Hematopoietic multipotent progenitor cell treated with erythropoietin and hydrocortisone succinate and interleukin-3 and kit ligand, for 4 days (in vitro differentiated cells): ENCODE measurements at regions not wholly inside any gene's neighbourhood (a gene's known extent, or its start where the extent isn't known, plus 50 kb on each side); places are given as distances from the start of the nearest gene placed in this dataset.
"Not testable (repeated sequence)": the region's sequence is repeated elsewhere in the genome, so short reads cannot be mapped to it uniquely, and the experiment has no call there.

Experiments used
- DNase-seq: peaks from one replicate; pipeline ENCODE4 v3.0.0-alpha.2; 2015

- not testable (repeated sequence) for DNase-seq
Measured at GRCh38 chr12:9407425-9407748, 199.2 kb upstream of the PZP start.

DNA sequence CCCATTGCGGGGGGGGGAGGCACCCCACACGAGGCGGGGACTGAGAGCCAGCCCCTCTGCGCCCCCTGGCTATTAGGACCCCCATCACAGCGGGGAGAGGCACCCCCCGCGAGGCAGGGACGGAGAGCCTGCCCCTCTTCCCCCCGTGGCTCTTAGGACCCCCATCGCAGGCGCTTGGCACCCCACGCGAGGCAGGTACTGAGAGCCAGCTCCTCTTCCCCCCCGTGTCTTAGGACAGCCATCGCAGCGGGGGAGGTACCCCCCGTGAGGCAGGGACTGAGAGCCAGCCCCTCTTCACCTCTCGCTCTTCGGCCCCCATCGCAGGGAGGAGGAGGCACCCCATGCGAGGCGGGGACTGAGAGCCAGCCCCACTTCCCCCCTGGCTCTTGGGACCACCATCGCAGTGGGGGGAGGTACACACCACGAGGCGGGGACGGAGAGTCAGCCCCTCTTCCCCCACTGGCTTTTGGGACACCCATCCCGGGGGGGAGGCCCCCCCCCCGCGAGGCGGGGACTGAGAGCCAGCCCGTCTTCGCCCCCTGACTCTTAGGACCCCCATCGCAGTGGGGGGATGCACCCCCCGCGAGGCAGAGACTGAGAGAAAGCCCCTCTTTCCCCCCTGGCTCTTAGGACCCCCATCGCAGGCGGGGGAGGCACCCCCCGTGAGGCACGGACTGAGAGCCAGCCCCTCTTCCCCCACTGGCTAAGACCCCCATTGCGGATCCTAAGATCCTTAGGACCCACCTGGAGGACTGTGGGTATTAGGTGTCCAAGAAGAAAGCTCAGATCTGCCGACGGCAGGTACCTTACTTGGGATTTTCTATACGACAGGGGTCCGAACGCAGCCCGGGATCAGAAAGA, 198.6 kb upstream of the PZP start:
- no peak for DNase-seq

DNA sequence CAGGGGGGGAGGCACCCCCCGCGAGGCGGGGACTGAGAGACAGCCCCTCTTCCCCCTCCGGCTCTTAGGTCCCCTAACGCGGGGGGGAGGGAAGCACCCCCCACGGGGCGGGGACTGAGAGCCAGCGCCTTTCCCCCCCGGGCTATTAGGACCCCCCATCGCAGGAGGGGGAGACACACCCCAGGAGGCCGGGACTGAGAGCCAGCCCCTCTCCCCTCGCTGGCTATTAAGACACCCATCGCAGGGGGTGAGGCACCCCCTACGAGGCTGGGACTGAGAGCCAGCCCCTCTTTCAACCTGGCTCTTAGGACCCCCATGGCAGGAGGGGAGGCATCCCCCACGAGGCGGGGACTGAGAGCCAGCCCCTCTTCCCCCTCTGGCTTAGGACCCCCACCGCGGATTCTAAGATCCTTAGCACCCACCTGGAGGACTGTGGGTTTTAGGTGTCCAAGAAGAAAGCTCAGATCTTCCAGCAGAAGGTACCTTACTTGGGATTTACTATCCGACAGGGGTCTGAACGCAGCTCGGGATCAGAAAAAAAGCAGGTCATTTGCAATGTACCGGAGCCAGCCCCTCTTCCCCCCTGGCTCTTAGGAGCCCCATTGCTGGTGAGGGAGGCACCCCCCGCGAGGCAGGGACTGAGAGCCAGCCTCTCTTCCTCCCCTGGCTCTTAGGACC, 197.8 kb upstream of the PZP start:
- DNase-seq: no peak

DNA sequence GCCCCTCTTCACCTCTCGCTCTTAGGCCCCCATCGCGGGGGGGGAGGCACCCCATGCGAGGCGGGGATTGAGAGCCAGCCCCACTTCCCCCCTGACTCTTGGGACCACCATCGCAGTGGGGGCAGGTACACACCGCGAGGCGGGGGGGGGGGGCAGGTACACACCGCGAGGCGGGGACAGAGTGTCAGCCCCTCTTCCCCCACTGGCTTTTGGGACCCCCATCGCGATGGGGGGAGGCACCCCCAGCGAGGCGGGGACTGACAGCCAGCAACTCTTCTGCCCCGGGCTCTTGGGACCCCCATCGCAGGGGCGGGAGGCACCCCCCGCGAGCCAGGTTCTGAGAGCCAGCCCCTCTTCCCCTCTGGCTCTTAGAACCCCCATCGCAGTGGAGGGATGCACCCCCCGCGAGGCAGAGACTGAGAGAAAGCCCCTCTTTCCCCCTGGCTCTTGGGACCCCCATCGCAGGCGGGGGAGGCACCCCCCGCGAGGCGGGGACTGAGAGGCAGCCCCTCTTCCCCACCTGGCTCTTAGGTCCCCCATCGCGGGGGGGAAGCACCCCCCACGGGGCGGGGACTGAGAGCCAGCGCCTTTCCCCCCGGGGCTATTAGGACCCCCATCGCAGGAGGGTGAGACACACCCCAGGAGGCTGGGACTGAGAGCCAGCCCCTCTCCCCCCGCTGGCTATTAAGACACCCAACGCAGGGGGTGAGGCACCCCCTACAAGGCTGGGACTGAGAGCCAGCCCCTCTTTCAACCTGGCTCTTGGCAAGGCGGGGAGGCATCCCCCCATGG, 196.5 kb upstream of the PZP start:
- DNase-seq: no peak

GRCh38 chr12:9404031-9404430, 195.8 kb upstream of the PZP start:
- DNase-seq: no peak

DNA sequence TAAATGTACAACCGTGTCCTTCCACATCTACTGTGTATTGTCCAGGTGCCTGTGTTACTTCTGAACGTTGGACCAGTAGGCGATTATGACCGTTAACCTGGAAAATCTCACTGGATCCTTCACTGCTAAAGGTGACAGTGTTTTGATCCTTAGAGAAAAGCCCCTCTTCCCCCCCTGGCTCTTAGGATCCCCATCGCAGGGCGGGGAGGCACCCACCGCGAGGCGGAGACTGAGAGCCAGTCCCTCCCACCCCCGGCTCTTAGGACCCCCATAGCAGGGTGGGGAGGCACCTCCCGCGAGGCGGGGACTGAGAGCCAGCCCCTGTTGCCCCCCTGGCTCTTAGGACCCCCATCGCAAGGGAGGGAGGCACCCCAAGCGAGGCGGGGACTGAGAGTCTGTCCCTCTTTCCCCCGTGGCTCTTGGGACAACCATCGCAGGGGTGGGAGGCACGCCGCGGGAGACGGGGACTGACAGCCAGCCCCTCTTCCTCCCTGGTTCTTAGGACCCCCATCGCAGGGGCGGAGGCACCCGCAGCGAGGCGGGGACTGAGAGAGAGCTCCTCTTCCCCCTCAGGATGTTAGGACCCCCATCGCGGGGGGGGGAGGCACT, 194.3 kb upstream of the PZP start:
- DNase-seq: not testable (repeated sequence)

DNA sequence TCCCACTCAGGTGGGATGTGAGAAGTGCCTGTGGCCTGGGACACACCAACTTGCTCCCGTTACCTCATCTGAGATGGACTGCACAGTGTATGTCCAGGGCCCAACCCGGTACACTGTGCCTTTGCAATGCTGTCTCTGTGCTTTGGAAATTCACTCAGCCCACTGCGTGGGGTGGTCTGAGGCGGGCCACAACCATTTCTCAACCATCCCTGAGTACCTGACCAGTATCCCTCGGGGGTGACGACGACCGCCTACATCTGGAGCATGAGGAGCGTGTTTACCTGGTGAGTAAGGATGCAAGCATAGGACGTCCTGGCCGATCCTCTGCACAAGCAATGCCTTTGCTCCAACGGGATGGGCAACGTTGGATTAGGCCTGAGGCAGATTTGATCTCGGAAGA, 188.2 kb upstream of the PZP start:
- DNase-seq: not testable (repeated sequence)

- not testable (repeated sequence) for DNase-seq
Measured at GRCh38 chr12:9395220-9395619, 187.0 kb upstream of the PZP start.

GRCh38 chr12:9392842-9393241, 184.6 kb upstream of the PZP start:
- no peak for DNase-seq

- no peak for DNase-seq
Measured at GRCh38 chr12:9391815-9392214, 183.6 kb upstream of the PZP start.

DNA sequence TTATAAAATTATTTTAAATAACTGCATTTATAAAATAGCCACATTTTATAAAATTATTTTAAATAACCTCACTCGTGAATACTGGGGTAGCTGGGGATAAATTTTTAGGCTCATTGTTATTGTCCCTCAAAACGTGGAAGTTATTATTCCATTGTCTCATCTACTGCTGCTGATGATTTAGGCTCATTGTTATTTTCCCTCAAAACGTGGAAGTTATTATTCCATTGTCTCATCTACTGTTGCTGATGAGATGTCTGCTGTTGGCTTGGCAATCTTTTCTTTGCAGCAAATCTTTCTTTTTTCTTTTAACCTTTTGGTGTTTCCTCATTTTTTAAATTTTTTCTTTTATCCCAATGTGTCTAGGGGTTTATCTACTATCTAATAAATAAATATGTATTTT, 182.6 kb upstream of the PZP start:
- no peak for DNase-seq

GRCh38 chr12:9389796-9390195, 181.6 kb upstream of the PZP start:
- DNase-seq: peak; percentile 27

DNA sequence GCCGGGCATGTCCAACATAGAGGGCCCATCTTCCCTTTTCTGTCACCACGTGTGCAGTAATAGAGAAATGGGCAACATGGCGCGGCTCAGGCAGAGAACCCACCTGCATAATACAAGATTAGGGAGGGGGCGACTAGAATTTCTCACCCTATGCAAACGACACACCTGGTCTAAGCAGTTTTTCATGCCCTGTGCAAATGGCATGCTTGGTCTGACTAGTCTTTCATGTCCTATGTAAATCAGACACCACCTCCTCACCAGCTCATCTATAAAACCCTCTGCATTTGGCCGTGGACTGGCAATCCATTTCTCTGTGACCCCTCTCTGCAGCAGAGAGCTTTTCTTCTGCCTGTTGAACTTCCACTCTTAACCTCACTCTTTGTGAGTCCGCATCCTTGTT, 180.2 kb upstream of the PZP start:
- DNase-seq: no peak

DNA sequence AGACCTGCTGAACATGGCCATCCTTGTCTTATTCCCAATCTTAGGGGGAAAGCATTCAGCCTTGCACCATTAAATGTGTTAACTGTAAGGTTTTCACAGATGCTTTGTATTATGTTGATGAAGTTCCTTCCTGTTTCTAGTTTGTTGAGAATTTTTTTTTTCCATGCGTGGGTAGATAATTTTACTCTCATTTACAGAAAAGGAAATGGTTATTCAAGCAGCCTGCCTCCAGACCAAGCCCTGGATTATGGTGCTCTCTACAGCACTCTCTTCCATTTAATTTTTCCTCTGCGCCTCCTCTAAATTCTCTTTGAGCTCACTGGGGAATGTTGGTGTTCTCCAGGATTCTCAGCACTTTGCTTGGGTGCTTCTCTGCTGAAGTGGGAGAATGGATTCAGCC, 179.3 kb upstream of the PZP start:
- peak; percentile 36 for DNase-seq

GRCh38 chr12:9383585-9383984, 175.4 kb upstream of the PZP start:
- DNase-seq: no peak

DNA sequence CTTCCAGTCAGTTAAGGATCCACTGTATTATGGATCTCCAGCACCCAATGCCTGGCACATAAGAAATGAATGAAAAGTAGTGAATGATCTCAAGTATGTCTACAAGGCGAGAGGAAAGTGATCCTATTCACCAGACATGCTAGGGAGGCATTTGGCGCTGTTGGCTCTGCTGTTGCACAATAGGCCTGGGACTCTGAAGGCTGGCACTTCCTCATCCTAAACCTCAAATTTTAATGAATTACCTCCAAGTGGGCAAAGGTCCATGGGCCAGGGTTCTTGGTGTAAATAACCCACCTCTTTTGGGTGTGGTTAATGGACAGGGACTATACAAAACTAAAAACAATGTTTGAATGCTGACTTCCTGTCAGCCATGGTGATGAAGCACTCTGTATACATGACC, 173.4 kb upstream of the PZP start:
- DNase-seq: peak; percentile 69

DNA sequence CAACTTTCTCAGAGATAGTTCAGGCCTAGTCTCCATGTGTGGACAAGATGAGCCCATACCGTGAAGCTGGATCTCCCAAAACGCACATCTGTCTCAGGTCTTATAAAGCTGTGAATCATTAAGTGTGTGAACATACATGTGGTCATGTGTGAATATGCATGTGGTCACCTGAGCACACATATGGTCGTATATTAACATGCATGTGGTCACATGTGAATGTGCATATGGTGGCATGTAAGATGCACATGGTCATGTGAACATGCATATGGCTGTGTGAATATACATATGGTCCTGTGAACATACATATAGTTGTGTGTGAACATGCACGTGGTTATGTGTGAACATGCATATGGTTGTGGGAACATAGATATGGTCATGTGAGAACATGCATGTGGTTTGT, 172.5 kb upstream of the PZP start:
- DNase-seq: no peak

DNA sequence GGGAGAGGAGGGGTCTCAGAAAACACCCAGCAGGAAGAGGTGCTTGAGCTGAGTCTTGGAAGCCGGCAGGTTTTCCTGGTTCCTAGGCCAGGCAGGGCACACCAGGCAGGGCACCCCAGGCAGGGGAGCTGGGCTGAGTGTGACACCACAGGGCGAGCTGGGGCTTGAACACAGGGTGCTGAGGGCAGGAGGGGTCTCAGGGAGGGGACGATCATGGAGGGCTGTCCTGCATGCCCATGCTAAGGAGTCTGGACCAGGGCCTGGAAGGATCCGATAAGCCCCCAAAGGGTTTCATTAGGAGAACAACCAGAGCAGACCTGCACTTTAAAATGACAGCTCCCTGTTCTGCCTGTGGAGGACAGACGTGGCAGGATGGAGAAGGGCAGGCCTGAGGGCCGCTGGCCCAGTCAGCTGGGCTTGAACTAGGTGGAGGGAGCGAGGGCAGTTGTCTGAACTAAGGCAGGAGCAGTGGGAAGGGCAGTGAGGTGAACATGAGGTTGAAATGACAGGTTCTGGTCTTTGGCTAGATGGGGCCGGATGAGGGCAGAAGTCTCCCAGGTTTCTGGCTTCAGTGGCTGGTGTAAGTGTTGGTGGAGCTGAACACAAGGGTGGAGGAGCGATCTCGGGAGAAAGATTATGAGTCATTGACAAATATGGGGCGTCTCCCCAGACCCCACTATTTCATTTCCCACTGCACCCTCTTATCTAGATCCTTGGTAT, 171.0 kb upstream of the PZP start:
- no peak for DNase-seq

DNA sequence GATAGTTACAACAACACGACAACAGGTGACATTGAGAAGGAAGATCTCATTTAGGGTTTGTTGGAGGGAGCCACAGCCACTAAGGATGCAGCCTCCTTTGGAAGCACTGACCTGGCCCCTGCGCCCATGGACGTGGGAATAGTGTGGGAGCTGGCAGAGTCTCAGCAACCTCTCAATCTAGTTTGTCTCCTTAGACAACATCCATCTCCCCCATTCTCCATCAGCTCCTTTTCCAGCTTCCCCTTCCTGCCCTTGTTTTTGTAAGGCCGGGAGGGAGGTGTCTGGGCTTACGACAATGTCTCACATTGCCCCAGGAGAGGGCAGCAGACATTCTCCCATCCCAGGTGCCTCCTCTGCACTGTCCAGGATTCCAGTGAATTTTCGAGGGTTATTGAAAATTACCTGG, 170.2 kb upstream of the PZP start:
- peak; percentile 33 for DNase-seq

DNA sequence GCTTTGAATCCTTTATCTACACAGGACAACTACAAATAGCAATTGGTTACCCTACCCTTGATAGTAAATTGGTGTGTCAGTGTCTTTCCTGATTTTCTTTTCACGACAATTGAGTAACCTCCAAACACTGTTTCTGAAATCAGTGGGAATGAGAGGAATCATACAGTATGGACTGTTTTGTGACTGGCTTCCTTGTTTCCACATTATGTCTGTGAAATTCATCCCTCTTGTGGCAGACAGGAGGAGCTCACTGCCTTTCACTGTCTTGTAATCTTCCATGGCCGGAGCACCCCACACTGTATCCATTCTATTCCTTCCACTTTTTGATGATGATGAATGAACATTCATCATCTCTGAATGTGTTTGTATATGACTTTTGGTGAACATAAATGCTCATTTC, 164.0 kb upstream of the PZP start:
- DNase-seq: peak; percentile 46

- DNase-seq: no peak
Measured at GRCh38 chr12:9367828-9368227, 159.6 kb upstream of the PZP start.

DNA sequence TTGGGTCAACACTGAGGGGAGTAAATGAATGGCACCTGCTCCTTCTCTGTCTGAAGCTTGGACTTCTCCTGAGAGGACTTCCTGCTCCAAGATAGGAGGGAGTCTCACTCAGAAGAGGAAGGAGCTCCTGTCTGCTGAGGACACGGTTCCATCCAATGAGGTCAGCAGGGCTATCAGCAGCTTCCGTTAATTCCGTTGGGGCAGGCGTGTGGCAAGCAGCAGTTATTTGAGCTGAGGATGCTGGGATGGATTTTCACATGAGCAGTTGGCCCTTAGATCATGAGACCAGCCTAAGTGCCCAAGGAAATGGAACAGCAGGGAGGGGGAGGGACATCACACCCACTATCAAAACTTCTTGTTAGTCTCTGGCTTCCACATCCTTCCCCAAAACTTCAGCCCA, 159.0 kb upstream of the PZP start:
- no peak for DNase-seq

- DNase-seq: no peak
Measured at GRCh38 chr12:9365296-9365695, 157.1 kb upstream of the PZP start.
